ENCODE measurements at regions not wholly inside any gene's neighbourhood (a gene's known extent, or its start where the extent isn't known, plus 50 kb on each side); places are given as distances from the start of the nearest gene placed in this dataset.
"Not testable (repeated sequence)": the region's sequence is repeated elsewhere in the genome, so short reads cannot be mapped to it uniquely, and the experiment has no call there.

- no peak for DNase-seq (ENCODE audit: low read depth)
Measured at GRCh38 chr21:35162831-35163230, 113.7 kb upstream of the RUNX1 start.

- DNase-seq (ENCODE audit: low read depth), result no peak
Measured at GRCh38 chr21:35159881-35160280, 110.8 kb upstream of the RUNX1 start.

- not testable (repeated sequence) for DNase-seq (ENCODE audit: low read depth)
Measured at GRCh38 chr21:35157374-35157773, 108.3 kb upstream of the RUNX1 start.

GRCh38 chr21:35156293-35157278, 107.5 kb upstream of the RUNX1 start:
- DNase-seq (ENCODE audit: low read depth), result no peak

- DNase-seq (ENCODE audit: low read depth), result no peak
Measured at GRCh38 chr21:35154788-35155187, 105.7 kb upstream of the RUNX1 start.

- no peak for DNase-seq (ENCODE audit: low read depth)
Measured at GRCh38 chr21:35153671-35154070, 104.6 kb upstream of the RUNX1 start.

- DNase-seq (ENCODE audit: low read depth), result peak; percentile 60
Measured at GRCh38 chr21:35150562-35151226, 101.6 kb upstream of the RUNX1 start.

GRCh38 chr21:35149698-35150097, 100.6 kb upstream of the RUNX1 start:
- no peak for DNase-seq (ENCODE audit: low read depth)

GRCh38 chr21:35147439-35147838, 98.3 kb upstream of the RUNX1 start:
- DNase-seq (ENCODE audit: low read depth), result no peak

GRCh38 chr21:35145626-35146233, 96.6 kb upstream of the RUNX1 start:
- no peak for DNase-seq (ENCODE audit: low read depth)

GRCh38 chr21:35144978-35145377, 95.9 kb upstream of the RUNX1 start:
- DNase-seq (ENCODE audit: low read depth), result no peak

GRCh38 chr21:35142036-35142815, 93.1 kb upstream of the RUNX1 start:
- DNase-seq (ENCODE audit: low read depth), result no peak

- no peak for DNase-seq (ENCODE audit: low read depth)
Measured at GRCh38 chr21:35139382-35139715, 90.2 kb upstream of the RUNX1 start.

GRCh38 chr21:35138665-35139381, 89.7 kb upstream of the RUNX1 start:
- DNase-seq (ENCODE audit: low read depth), result peak; percentile 98

GRCh38 chr21:35136586-35137219, 87.6 kb upstream of the RUNX1 start:
- DNase-seq (ENCODE audit: low read depth), result no peak

- no peak for DNase-seq (ENCODE audit: low read depth)
Measured at GRCh38 chr21:35136106-35136505, 87.0 kb upstream of the RUNX1 start.

GRCh38 chr21:35135481-35135880, 86.4 kb upstream of the RUNX1 start:
- no peak for DNase-seq (ENCODE audit: low read depth)

GRCh38 chr21:35134309-35134708, 85.2 kb upstream of the RUNX1 start:
- no peak for DNase-seq (ENCODE audit: low read depth)

GRCh38 chr21:35128536-35128935, 79.4 kb upstream of the RUNX1 start:
- DNase-seq (ENCODE audit: low read depth), result no peak

GRCh38 chr21:35127851-35128250, 78.7 kb upstream of the RUNX1 start:
- DNase-seq (ENCODE audit: low read depth), result no peak

GRCh38 chr21:35127026-35127425, 77.9 kb upstream of the RUNX1 start:
- no peak for DNase-seq (ENCODE audit: low read depth)
